Skin of body (tissue), 1 donor: ENCODE measurements at regions not wholly inside any gene's neighbourhood (a gene's known extent, or its start where the extent isn't known, plus 50 kb on each side); places are given as distances from the start of the nearest gene placed in this dataset.
"Not testable (repeated sequence)": the region's sequence is repeated elsewhere in the genome, so short reads cannot be mapped to it uniquely, and the experiment has no call there.

Source experiments
- DNase-seq: peaks from one replicate; lab custom pipeline; 2025; lab: John Stamatoyannopoulos, UW

GRCh38 chrX:127207326-127207725, 387.8 kb downstream of the PRR32 start:
- DNase-seq: no peak

DNA sequence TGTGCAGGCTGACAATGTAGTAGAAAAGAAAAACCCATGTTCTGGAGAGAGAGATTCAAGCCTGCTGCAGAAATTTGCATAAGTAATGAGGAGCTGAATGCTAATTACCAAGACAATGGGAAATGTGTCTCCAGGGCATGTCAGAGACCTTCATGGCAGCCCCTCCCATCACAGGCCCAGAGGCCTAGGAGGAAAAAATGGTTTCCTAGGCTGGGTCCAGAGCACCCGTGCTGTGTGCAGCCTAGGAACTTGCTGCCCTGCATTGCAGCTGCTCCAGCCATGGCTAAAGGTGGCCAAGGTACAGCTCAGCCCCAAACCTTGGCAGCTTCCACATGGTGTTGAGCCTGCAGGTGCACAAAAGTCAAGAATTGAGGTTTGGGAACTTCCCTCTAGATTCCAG, 402.3 kb downstream of the PRR32 start:
- DNase-seq: not testable (repeated sequence)

GRCh38 chrX:127243654-127244053, 424.1 kb downstream of the PRR32 start:
- no peak for DNase-seq

DNA sequence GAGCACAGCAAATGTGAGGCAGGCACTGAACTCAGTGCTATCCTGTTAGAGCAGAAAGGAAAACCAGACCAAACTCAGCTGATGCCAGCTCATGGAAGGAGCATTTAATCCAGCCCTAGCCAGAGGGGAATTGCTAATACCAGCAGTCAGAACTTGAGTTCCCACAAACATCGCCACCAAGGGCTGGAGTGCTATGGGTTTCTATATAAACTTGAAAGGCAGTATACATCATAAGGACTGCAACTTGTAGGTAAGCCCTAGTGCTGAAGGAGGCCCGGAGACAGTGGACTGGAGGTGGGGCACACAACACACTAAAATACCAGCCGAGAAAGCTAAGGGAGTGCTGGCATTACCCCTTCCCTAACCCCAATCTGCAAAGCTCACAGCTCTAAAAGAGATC, 440.2 kb downstream of the PRR32 start:
- DNase-seq: no peak

DNA sequence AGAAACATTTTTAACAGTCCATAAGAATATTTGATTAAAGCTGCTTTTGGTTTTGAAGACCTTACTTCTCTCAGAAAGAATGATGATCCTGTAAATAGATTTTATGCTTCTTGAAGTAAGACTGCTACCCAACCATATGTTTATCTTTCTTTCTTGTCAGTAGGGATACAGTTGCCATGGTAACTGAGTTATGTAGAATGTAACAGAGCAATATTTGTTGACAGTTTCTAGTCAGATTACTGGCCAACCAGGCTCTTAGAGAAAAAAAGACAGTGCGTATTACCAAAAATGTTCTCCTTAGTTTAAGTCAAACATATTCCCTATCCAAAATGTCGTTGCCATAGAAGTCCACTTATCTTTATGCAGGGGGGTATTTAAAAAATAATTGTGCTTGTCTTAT, 456.8 kb downstream of the PRR32 start:
- DNase-seq: no peak

DNA sequence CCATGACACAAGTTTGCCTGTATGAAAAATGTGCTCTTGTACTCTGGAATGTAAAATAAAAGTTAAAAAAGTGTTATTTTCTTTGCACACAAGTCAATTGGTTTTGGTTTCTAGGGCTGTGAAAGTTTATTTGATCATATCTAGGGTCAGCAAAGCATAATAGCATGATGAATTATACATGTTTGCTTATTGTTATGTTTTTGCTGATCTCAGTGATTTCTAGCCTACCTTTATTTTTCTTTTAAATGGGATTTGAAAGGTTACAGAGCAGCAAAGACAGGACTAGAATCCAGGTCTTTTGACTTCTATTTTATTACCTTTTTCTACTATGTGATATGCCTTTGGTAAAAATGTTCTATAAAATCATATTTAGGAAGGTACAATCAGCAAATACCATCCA, 481.0 kb downstream of the PRR32 start:
- DNase-seq: no peak

DNA sequence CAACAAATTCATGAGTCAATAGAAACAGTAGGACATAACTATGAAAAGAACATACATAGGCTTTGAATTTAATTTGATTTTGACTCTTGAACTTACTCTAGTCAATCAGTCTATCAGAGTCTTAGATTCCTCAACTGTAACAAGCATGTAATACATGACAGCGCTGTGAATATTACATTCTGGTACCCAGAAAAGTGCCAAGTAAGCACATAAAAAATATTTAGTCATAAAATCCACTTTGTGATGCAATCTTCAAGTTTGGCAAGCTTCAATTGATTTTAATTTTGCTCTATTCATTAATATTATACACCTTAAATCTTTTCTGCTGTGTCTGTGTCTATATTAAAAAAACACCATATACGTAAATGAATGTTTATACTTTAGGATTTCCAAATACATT, 483.3 kb downstream of the PRR32 start:
- DNase-seq: no peak

DNA sequence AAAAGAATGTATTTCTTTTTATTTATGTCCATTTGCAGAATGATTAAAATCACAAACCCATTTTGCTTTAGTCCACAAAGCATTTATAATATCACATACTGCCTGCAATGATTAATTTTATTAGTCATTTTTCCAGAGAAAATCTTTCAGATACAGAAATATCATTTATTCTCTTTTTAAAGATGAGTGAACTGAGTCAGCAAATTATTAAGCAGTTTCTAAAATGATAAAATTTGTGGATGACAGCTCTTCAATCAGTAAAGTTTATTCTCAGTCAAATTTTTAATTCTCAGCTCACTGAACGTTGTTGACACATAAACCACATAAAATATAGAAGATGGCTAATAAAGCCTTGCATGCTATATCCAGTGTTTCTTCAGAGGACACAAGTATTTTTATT, 485.5 kb downstream of the PRR32 start:
- DNase-seq: no peak

DNA sequence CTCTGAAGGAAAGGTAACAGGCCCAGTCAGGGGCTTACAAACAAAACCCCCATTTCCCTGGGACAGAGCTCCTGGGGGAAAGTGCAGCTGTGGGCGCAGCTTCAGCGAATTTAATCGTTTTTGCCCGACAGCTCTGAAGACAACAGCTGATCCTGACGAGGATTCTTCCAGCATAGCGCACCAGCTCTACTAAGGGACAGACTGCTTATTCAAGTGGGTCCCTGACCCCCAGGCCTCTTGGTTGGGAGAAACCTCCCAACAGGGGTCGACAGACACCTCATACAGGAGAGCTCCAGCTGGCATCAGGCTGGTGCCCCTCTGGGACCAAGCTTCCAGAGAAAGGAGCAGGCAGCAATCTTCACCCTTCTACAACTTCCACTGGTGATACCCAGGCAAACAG, 486.7 kb downstream of the PRR32 start:
- DNase-seq: no peak

GRCh38 chrX:127313635-127314034, 494.1 kb downstream of the PRR32 start:
- DNase-seq: no peak

DNA sequence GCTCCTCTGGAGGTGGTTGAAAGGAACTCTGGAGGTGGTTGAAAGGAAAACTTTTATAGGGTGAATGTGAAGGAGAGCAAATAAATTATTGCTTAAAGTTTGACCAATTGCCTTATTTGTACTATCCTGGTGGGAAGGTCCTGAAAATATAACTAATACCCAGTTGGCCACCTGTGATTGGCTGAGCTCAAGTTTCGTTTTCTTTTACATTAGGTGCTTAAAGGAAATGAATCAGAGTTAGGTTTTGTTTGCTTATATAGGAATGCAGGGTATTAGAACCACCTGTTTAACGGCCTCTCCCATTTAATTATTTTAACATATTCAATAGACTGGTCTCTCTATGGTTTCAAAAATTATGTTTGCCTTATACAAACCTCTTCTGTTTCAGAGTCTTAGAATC, 497.6 kb downstream of the PRR32 start:
- no peak for DNase-seq

DNA sequence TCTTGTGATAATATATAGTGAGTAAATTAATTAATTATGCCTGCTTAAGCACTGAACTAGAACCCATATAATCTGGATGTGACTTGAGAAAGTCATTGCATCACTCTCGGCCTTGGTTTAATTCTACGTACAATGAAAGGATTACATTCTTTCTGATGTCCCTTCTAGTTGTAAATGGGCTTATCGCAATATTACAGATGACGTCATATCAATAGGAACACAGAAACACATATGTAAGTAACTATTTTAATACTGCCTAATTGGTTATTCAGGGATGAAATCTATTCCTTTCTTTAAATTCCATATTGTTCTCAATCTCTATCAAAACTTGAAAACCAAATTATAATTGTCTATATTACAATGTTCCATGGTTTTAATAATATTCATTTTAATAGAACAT, 504.6 kb downstream of the PRR32 start:
- no peak for DNase-seq
